ENCODE measurements at regions not wholly inside any gene's neighbourhood (a gene's known extent, or its start where the extent isn't known, plus 50 kb on each side); places are given as distances from the start of the nearest gene placed in this dataset.
"Not testable (repeated sequence)": the region's sequence is repeated elsewhere in the genome, so short reads cannot be mapped to it uniquely, and the experiment has no call there.

GRCh38 chr4:74544655-74545361, 99.9 kb downstream of the AREG start:
- no peak for DNase-seq

GRCh38 chr4:74545448-74545847, 100.5 kb downstream of the AREG start:
- DNase-seq, result no peak

DNA sequence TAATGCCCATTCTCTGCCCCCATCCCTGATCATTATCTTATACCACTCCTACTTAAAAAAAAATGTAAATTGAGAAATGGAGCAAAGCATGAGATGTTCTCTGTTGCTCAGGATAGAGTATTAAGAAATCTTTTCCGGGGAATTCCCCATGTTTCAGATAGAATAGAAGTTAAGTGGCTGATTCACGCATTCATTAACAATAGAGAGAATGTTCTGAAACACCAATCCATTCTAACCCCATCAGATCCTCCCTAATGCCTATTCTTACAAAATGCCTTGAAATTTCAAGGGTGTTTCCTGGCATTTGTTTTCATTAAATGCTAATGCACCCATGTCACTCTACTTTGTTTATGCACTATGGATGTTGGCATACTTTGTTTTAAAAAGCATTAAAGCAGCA, 101.1 kb downstream of the AREG start:
- DNase-seq, result no peak

DNA sequence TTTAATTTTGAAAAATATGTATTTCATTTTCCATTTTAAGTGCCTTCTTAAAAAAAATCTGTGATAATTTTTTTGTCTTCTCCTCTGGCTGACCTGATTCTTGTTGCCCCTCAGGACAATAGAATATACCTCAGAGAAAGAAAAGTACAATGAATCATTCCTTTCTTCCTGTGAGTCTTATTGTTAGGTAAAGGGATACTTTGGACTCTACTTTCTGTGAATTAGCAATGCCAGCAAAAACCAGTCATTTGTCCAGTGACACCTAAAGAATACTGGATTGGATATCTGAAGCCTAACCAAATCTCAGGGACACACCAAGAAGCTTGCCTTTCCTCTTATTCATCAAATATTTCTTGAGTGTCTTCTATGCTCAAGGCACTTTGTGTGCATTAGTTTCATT, 102.1 kb downstream of the AREG start:
- DNase-seq, result no peak

DNA sequence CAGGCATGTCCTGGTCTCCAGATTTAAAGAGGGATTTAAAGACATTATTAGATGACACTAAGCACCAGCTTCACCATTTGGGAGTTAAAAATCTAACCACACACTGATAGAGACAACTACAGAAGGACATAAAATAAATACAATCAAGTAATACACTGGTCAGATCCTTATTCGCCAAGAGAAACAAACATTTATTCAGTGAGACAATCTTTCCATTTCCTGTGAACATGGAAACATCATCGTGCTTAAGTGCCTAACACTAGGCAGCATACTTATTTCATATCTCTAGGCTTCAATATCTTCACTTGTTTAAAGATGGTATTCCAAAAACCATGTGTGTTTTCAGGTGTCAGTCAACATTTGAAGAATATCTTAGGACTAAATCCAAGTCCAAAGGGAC, 103.6 kb downstream of the AREG start:
- DNase-seq, result no peak

DNA sequence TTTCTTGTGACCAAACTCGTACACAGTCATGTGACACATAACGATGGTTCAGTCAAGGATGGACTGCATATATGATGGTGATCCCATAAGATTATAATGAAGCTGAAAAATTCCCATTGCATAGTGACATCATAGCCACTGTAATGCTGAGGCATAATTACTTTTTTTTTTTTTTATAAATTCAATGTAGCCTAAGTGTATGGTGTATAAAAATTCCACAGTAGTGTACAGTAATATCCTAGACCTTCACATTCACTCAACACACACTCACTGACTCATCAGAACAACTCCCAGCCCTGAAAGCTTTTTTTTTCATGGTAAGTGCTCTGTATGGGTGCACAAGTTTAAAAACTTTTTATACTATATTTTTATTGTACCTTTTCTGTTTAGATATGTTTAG, 105.0 kb downstream of the AREG start:
- DNase-seq, result no peak

- DNase-seq, result no peak
These were observed 110.3 kb downstream of the AREG start for GRCh38 chr4:74555231-74555630.

- no peak for DNase-seq
These were observed 110.9 kb downstream of the AREG start for GRCh38 chr4:74555843-74556242.

DNA sequence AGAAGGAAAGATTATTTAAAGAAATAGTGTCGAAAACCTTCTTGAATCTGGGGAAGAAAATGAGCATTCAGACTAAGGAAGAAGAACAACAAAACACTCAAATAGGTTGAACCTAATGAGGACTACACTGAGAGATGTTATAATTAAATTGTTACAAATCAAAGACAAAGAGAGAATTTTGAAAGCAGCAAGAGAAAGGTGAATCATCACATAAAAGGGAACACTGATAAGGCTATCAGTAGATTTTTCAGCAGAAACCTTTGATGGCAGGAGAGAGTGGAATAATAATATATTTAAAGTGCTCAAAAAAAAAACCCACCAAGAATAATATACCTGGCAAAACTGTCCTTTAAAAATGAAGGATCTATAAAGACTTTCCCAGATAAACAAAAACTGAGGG, 114.9 kb downstream of the AREG start:
- no peak for DNase-seq

DNA sequence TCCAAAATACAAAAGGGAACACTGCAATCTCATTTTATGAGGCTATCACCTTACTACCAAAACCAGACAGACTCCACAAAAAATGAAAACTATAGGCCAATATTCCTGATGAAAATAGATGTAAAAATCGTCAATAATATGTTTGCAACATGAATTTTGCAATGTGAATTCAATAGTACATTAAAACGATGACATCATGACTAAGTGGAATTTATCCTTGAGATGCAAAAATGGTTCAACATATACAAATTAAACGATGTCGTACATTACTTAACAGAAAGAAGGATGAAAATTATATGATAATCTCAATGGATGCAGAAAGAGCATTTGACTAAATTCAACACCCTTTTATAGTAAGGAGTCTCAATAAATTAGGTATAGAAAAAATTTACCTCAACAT, 123.0 kb downstream of the AREG start:
- no peak for DNase-seq

DNA sequence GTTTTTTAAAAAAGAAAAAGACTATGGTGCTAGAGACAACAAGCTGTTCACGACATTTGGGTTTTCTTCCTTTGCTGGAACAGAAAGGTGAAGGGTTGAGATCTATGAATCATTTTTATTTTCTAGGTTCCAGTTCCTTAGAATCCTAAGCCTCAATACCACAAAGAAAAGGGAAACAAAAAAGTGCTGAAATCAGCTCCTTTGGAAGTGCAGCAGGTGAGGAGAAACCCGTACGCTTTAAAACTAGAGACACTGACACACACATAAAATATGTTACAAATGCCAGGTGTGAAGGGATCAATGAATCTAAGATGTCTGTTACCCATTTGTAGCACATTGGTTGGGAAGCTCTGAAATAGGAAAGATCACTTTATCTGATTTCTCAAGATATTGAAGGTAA, 125.2 kb downstream of the AREG start:
- DNase-seq, result no peak

DNA sequence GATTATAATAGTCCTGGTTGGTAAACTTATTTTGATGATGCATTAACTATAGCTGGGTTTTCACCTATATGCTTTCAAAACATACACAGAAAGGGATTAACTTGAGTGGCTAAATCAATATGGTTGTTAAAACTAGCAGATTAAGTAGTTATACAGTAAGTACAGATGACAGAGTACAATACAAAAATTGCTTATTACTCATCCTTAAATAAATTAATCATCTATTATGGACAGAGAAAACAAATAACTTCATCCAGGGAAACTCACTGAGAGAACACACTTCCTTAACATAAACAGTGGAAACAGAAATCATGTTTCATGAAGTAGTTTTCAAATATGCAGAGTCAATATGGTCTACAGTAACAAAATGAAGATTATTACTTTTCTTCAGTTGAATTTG, 133.4 kb downstream of the AREG start:
- no peak for DNase-seq

DNA sequence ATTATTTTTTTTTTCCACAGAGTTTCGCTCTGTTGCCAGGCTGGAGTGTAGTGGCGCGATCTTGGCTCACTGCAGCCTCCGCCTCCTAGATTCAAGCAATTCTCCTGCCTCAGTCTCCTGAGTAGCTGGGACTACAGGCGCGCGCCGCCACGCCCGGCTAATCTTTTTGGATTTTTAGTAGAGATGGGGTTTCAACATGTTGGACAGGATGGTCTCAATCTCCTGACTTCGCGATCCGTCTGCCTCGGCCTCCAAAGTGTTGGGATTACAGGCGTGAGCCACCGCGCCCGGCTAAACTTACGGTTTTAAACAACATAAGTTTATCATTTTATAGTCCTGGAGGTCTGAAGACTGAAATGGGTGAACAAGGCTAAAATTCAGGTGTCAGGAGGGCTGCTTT, 133.9 kb downstream of the AREG start:
- not testable (repeated sequence) for DNase-seq

- DNase-seq, result no peak
These were observed 138.3 kb downstream of the AREG start for GRCh38 chr4:74583089-74583700.

DNA sequence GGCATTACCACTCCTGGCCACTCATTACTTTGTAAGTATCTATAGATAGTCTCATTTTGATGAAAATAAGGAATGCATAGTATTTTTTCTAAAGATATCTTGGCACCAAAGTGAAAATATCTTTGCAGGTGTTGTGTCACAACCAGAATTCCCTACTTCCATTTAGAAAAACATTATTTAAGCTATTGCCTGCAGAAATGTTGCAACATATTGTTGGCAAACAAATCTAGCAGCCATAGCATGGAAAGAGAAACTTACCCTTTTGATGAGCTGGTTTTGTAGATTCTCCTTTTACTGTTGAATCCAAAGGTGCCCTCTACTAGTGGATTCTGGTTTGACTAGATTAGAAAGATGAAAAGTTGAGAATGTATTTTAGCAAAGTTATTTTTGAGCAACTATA, 138.8 kb downstream of the AREG start:
- no peak for DNase-seq

- no peak for DNase-seq
These were observed 143.4 kb downstream of the AREG start for GRCh38 chr4:74588350-74588749.

DNA sequence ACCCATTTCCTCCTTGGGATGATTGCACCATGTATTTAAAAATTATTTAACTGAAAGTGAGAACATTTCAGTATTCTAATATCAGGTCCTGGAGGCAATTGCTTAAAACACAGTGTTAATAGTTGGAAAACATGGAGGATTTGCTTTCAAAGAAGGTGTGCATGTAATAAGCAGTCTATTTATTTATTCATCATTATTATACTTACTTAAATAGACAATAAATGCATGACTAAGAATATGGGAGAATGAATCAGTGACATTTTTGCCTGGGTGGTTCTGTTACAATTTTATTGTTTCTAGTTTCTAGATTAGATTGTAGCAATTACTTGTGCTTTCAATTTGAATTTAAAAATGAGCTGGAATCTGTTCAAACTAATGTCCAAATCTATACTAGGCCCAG, 145.5 kb downstream of the AREG start:
- DNase-seq, result no peak

GRCh38 chr4:74598611-74599325, 153.8 kb downstream of the AREG start:
- DNase-seq, result no peak

DNA sequence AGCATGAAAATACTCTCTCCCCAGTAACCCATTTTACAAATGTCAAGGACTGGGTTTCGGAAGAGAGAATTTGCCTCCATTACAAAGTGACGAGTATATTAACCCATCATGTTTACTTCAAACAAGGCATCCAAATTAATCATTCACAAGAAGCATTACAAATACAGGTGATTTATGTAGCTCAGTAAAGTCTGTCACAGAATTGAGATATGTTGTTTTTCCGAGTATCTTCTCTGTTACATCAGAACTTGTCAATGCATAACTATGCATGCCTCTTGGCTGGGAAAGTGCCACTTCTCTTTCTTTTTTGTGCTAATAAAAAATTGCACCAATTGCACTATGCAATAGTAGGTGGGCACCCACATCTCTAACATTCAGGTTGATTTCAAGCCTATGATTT, 158.2 kb downstream of the AREG start:
- DNase-seq, result no peak

GRCh38 chr4:74608151-74608949, 163.4 kb downstream of the AREG start:
- DNase-seq, result no peak

- no peak for DNase-seq
These were observed 165.6 kb downstream of the AREG start for GRCh38 chr4:74610491-74610890.

- DNase-seq, result no peak
These were observed 167.9 kb downstream of the AREG start for GRCh38 chr4:74612837-74613236.

DNA sequence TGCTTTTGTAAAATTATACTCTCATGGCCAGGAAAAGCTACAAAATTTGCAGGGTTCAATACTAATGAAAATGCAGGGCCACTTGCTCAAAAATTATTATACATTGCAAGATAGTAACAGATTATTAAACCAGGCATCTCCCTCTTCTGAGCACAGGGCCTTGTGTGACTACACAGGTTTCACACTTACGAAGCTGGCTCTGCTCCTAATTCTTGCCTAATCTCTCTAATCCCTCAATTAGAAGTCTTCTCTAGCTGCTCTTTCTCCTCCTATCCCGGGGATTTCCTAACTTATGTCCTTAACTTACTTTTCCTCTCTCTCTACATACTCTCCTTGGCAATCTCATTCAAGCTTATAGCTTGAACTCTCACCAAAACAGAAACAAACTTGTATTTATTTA, 168.3 kb downstream of the AREG start:
- no peak for DNase-seq

DNA sequence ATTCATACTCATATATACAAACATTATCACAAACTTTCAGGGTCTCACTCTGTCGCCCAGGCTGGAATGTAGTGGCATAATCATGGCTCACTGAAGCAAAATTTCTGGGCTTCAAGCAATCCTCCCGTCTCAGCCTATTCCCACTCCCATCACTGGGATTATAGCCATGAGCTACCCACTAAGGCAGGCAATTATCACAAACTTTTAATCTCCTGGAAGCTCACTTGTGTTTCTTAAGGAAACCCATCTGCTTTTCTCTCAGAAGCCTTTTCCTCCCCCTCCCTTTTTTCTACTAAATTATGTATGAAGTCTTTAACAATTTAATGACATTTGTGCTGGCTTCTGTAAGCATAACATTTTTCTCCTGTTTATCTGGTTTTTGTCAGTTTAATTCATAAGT, 170.5 kb downstream of the AREG start:
- no peak for DNase-seq

Data from stimulated activated CD4-positive, alpha-beta T cell treated with anti-CD3 and anti-CD28 coated beads, Interleukin-1b, Interleukin-23, amount 100 ng/mL, for 48 hours (primary cell).